ENCODE measurements at regions not wholly inside any gene's neighbourhood (a gene's known extent, or its start where the extent isn't known, plus 50 kb on each side); places are given as distances from the start of the nearest gene placed in this dataset.

GRCh38 chr2:129469871-129470270 is 509.6 kb upstream of the RAB6C start:
- TF ChIP-seq, protein P1, sequence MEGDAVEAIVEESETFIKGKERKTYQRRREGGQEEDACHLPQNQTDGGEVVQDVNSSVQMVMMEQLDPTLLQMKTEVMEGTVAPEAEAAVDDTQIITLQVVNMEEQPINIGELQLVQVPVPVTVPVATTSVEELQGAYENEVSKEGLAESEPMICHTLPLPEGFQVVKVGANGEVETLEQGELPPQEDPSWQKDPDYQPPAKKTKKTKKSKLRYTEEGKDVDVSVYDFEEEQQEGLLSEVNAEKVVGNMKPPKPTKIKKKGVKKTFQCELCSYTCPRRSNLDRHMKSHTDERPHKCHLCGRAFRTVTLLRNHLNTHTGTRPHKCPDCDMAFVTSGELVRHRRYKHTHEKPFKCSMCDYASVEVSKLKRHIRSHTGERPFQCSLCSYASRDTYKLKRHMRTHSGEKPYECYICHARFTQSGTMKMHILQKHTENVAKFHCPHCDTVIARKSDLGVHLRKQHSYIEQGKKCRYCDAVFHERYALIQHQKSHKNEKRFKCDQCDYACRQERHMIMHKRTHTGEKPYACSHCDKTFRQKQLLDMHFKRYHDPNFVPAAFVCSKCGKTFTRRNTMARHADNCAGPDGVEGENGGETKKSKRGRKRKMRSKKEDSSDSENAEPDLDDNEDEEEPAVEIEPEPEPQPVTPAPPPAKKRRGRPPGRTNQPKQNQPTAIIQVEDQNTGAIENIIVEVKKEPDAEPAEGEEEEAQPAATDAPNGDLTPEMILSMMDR (IDR thresholded peaks at IDR 0.05; ENCODE audit: low read depth, low read length) = no peak
- H3K9me3 ChIP-seq = no peaks in the 10 kb centered on the region
- no peaks in the 10 kb centered on the region for H3K4me1 ChIP-seq
- H3K27me3 ChIP-seq = no peaks in the 10 kb centered on the region
- H3K4me3 ChIP-seq (ENCODE audit: low read depth, low read length) = no peak overlapping the region
- no peak for DNase-seq
- H3K36me3 ChIP-seq = no peaks in the 10 kb centered on the region

DNA sequence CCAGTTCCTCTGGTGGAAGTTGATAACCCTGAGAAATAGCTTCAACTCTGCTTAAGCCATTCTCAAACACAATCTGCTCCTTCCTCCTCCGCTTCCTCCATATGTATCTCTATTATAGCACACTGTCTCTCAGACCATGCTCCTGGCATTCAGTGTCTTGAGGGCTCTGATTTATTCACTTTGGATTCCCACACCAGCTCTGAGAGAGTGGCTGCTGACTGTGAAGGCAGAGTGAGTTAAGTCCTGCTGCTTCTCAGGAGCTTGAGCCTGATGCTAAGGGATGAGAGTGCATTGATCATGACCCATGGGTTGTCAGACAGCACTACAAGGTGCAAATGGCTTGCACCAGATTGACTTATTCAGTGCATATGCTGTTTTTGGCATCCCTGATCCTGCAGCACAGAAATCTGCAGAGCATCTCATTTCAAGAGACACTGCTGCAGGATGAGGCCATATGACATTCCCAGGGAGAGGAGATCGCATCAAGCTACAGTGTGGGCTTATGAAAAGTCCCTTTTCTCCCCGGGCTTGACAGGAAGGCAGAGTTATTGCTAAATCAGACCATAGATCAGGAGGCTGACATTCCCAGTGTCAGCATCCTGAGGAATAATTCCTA is 500.5 kb upstream of the RAB6C start:
- Histone ChIP-seq H3K4me3 (ENCODE audit: low read depth, low read length) (no peak overlapping the region), H3K27me3 (no peaks in the 10 kb centered on the region), H3K4me1 (no peaks in the 10 kb centered on the region), H3K36me3 (no peaks in the 10 kb centered on the region), H3K9me3 (no peaks in the 10 kb centered on the region)
- DNase-seq = no peak
- TF ChIP-seq, protein P1 (IDR thresholded peaks at IDR 0.05; ENCODE audit: low read depth, low read length) = no peak

DNA sequence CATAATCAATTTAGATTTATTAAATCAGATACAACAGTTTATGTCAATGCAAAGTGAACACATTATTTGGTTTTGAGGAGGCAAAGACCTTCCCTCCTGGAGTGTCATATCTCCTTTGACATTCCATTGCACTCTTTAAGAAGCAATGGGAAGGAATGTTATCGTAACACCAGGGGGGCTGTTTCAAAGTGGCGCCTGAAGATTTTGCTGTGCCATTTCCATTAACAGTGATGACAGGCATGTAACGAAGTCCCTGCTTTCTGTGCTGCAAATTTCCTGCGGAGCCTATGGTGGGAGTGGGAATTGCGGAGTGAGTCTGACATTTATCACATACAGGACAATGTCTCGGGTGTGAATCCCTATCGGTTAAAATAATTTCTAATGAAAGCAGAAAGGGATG is 499.6 kb upstream of the RAB6C start:
- H3K4me1 ChIP-seq = no peaks in the 10 kb centered on the region
- H3K4me3 ChIP-seq (ENCODE audit: low read depth, low read length) = no peak overlapping the region
- no peaks in the 10 kb centered on the region for H3K27me3 ChIP-seq
- no peaks in the 10 kb centered on the region for H3K9me3 ChIP-seq
- TF ChIP-seq, protein P1 (IDR thresholded peaks at IDR 0.05; ENCODE audit: low read depth, low read length) = no peak
- no peaks in the 10 kb centered on the region for H3K36me3 ChIP-seq
- no peak for DNase-seq

DNA sequence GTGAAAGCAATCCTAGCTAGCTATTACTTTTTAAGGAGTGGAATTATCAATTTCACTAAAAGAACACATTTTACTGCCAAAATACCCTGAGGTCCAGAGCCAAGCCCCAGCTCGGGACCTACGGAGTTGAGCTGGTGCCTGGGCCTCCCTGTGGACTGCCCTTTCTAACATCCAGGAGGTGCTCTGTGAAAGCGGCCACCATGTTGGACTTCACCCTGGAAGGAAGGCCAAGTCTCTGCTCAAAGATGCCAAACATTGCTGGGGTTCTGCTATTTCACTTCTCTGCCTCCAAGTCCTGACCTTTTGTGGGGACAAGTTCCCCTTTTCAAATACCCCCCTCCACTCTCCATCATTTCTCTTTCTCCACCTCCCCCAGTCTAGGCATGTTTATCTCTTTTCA is 498.7 kb upstream of the RAB6C start:
- no peak overlapping the region for H3K4me3 ChIP-seq (ENCODE audit: low read depth, low read length)
- H3K4me1 ChIP-seq = no peaks in the 10 kb centered on the region
- H3K9me3 ChIP-seq = no peaks in the 10 kb centered on the region
- no peak for DNase-seq
- no peaks in the 10 kb centered on the region for H3K36me3 ChIP-seq
- TF ChIP-seq, protein P1 (IDR thresholded peaks at IDR 0.05; ENCODE audit: low read depth, low read length) = no peak
- H3K27me3 ChIP-seq = no peaks in the 10 kb centered on the region

DNA sequence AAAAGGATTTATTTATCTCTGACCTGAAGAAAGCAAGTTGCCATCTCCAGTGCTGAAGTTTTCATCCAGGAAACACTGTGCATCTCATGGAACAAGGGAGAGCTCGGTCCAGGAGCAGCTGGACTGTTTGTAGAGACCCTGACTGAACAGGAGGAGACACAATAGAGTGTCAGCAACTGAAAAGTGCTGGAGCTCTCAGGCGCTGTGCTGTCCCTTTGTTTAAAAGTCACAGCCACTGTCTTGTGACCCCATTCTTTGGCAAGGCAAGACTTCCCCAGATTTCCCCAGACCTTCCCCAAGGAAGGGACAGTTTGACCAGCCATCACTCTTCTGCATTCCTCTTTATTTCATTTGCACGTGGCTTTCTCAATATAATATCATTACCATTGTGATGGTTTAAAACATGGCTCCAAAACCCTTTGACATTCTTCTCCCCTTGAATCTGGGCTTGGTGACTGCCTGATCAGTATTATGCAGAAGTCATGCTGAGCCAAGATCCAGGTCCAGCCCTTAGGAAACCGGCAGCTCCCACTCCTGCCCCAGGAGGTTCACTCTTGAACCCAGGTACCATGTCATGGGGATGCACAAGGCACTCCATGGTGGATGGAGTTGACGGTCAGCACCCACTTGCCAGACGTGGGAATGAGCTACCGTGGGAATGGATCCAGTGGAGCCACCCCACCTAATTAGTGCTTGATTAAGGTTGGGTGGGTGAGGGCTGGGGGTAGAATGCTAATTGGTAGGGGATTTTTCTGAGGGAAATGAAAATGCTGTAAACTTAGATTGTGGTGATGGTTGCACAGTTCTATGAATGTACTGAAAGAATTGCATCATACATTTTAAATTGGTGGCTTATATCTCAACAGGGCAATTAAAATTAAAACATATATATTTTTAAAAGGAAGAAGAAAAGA is 497.9 kb upstream of the RAB6C start:
- H3K9me3 ChIP-seq = no peaks in the 10 kb centered on the region
- no peak for DNase-seq
- no peaks in the 10 kb centered on the region for H3K4me1 ChIP-seq
- H3K27me3 ChIP-seq = no peaks in the 10 kb centered on the region
- H3K4me3 ChIP-seq (ENCODE audit: low read depth, low read length) = no peak overlapping the region
- no peaks in the 10 kb centered on the region for H3K36me3 ChIP-seq
- TF ChIP-seq, protein P1 (IDR thresholded peaks at IDR 0.05; ENCODE audit: low read depth, low read length) = no peak

- DNase-seq = no peak
- TF ChIP-seq, protein P1 (IDR thresholded peaks at IDR 0.05; ENCODE audit: low read depth, low read length) = no peak
- no peak overlapping the region for H3K4me3 ChIP-seq (ENCODE audit: low read depth, low read length)
- no peaks in the 10 kb centered on the region for H3K9me3 ChIP-seq
- no peaks in the 10 kb centered on the region for H3K36me3 ChIP-seq
- no peaks in the 10 kb centered on the region for H3K27me3 ChIP-seq
- H3K4me1 ChIP-seq = no peaks in the 10 kb centered on the region
Measured at GRCh38 chr2:129482626-129483025, 496.8 kb upstream of the RAB6C start.
